22Rv1 (cell line): ENCODE measurements at regions not wholly inside any gene's neighbourhood (a gene's known extent, or its start where the extent isn't known, plus 50 kb on each side); places are given as distances from the start of the nearest gene placed in this dataset.
"Not testable (repeated sequence)": the region's sequence is repeated elsewhere in the genome, so short reads cannot be mapped to it uniquely, and the experiment has no call there.

Source experiments
- ZFX ChIP-seq: fragments of 450-650 bp; IDR thresholded peaks from 2 replicates; pipeline ENCODE4 v1.6.1; 2017; ENCODE audit warnings: antibody characterized with exemption, borderline replicate concordance
- TF ChIP-seq, protein P1 (sequence below): fragments of 450-650 bp; IDR thresholded peaks from 2 replicates; pipeline ENCODE4 v1.5.1; 2017; ENCODE audit warnings: mild to moderate bottlenecking

DNA sequence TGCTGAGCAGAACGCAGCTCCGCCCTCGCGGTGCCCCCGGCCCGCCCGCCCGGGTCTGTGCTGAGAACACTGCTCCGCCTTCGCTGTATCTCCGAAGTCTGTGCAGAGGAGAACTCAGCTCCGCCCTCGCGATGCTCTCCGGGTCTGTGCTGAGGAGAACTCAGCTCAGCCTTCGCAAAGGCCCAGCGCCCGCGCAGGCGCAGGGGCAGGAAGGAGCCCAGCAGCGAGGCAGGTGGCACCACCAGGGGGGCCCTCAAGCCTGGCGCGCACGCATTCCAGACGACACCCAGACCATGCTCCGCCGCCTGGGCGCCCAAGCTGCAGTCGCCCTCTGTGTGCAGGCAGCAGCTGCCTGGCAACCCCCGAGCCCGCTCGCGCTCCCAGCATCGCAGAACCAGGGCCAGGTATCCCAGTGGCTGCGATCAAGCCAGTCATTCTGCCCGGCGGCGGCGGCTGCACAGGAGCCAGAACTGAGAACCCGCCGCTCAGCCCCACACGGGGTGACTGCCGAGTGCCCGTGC is 64.1 kb upstream of the GPR39 start:
- TF ChIP-seq, protein P1, sequence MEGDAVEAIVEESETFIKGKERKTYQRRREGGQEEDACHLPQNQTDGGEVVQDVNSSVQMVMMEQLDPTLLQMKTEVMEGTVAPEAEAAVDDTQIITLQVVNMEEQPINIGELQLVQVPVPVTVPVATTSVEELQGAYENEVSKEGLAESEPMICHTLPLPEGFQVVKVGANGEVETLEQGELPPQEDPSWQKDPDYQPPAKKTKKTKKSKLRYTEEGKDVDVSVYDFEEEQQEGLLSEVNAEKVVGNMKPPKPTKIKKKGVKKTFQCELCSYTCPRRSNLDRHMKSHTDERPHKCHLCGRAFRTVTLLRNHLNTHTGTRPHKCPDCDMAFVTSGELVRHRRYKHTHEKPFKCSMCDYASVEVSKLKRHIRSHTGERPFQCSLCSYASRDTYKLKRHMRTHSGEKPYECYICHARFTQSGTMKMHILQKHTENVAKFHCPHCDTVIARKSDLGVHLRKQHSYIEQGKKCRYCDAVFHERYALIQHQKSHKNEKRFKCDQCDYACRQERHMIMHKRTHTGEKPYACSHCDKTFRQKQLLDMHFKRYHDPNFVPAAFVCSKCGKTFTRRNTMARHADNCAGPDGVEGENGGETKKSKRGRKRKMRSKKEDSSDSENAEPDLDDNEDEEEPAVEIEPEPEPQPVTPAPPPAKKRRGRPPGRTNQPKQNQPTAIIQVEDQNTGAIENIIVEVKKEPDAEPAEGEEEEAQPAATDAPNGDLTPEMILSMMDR: not testable (repeated sequence)
- not testable (repeated sequence) for TF ChIP-seq ZFX
